ENCODE measurements at regions not wholly inside any gene's neighbourhood (a gene's known extent, or its start where the extent isn't known, plus 50 kb on each side); places are given as distances from the start of the nearest gene placed in this dataset.

- TF ChIP-seq SUZ12 (IDR thresholded peaks at IDR 0.05; ENCODE audit: extremely low read depth, insufficient read depth, insufficient read length) (no peak), ZNF274 (IDR thresholded peaks at IDR 0.05; ENCODE audit: low read depth, low read length) (no peak), YY1 (IDR thresholded peaks at IDR 0.05; ENCODE audit: insufficient read depth, insufficient read length) (no peak)
These were observed 217.4 kb downstream of the DMRT2 start for GRCh38 chr9:1267581-1267980.

Data from NT2/D1 (cell line).